ENCODE measurements at regions not wholly inside any gene's neighbourhood (a gene's known extent, or its start where the extent isn't known, plus 50 kb on each side); places are given as distances from the start of the nearest gene placed in this dataset.

- Histone ChIP-seq H3K4me1 (ENCODE audit: insufficient read depth, low read length) (no peaks in the 10 kb centered on the region), H2AFZ (ENCODE audit: low read depth, low read length) (no peak overlapping the region), H3K9me3 (ENCODE audit: low read length) (no peaks in the 10 kb centered on the region), H3K4me3 (ENCODE audit: low read length) (no peak overlapping the region), H3K36me3 (ENCODE audit: insufficient read depth, low read length) (no peaks in the 10 kb centered on the region), H3K27me3 (ENCODE audit: insufficient read depth, low read length) (no peaks in the 10 kb centered on the region)
Measured at GRCh38 chr14:97824218-97824617, 1027.0 kb downstream of the VRK1 start.

GRCh38 chr14:97827746-97828145, 1030.6 kb downstream of the VRK1 start:
- H3K36me3 ChIP-seq (ENCODE audit: insufficient read depth, low read length): no peaks in the 10 kb centered on the region
- no peak overlapping the region for H3K4me3 ChIP-seq (ENCODE audit: low read length)
- H3K27me3 ChIP-seq (ENCODE audit: insufficient read depth, low read length): no peaks in the 10 kb centered on the region
- H2AFZ ChIP-seq (ENCODE audit: low read depth, low read length): no peak overlapping the region
- H3K4me1 ChIP-seq (ENCODE audit: insufficient read depth, low read length): no peaks in the 10 kb centered on the region
- H3K9me3 ChIP-seq (ENCODE audit: low read length): no peaks in the 10 kb centered on the region

GRCh38 chr14:97832776-97833175, 1035.6 kb downstream of the VRK1 start:
- H2AFZ ChIP-seq (ENCODE audit: low read depth, low read length): no peak overlapping the region
- H3K9me3 ChIP-seq (ENCODE audit: low read length): no peaks in the 10 kb centered on the region
- H3K36me3 ChIP-seq (ENCODE audit: insufficient read depth, low read length): no peaks in the 10 kb centered on the region
- no peaks in the 10 kb centered on the region for H3K27me3 ChIP-seq (ENCODE audit: insufficient read depth, low read length)
- no peak overlapping the region for H3K4me3 ChIP-seq (ENCODE audit: low read length)
- no peaks in the 10 kb centered on the region for H3K4me1 ChIP-seq (ENCODE audit: insufficient read depth, low read length)

- Histone ChIP-seq H3K4me3 (ENCODE audit: low read length) (no peak overlapping the region), H3K4me1 (ENCODE audit: insufficient read depth, low read length) (no peaks in the 10 kb centered on the region), H3K27me3 (ENCODE audit: insufficient read depth, low read length) (no peaks in the 10 kb centered on the region), H3K36me3 (ENCODE audit: insufficient read depth, low read length) (no peaks in the 10 kb centered on the region), H2AFZ (ENCODE audit: low read depth, low read length) (no peak overlapping the region), H3K9me3 (ENCODE audit: low read length) (no peaks in the 10 kb centered on the region)
Measured at GRCh38 chr14:97838986-97839385, 1041.8 kb downstream of the VRK1 start.

- Histone ChIP-seq H3K4me3 (ENCODE audit: low read length) (no peak overlapping the region), H2AFZ (ENCODE audit: low read depth, low read length) (no peak overlapping the region)
Measured at GRCh38 chr14:97840159-97840558, 1043.0 kb downstream of the VRK1 start.

GRCh38 chr14:97841762-97842161, 1044.6 kb downstream of the VRK1 start:
- no peaks in the 10 kb centered on the region for H3K36me3 ChIP-seq (ENCODE audit: insufficient read depth, low read length)
- H2AFZ ChIP-seq (ENCODE audit: low read depth, low read length): no peak overlapping the region
- H3K27me3 ChIP-seq (ENCODE audit: insufficient read depth, low read length): no peaks in the 10 kb centered on the region
- H3K4me1 ChIP-seq (ENCODE audit: insufficient read depth, low read length): no peaks in the 10 kb centered on the region
- H3K4me3 ChIP-seq (ENCODE audit: low read length): no peak overlapping the region
- no peaks in the 10 kb centered on the region for H3K9me3 ChIP-seq (ENCODE audit: low read length)

More at GRCh38 chr14:97840159-97840558, 1043.0 kb downstream of the VRK1 start:
- no peaks in the 10 kb centered on the region for H3K27me3 ChIP-seq (ENCODE audit: insufficient read depth, low read length)
- H3K4me1 ChIP-seq (ENCODE audit: insufficient read depth, low read length): no peaks in the 10 kb centered on the region
- no peaks in the 10 kb centered on the region for H3K9me3 ChIP-seq (ENCODE audit: low read length)
- no peaks in the 10 kb centered on the region for H3K36me3 ChIP-seq (ENCODE audit: insufficient read depth, low read length)

DNA sequence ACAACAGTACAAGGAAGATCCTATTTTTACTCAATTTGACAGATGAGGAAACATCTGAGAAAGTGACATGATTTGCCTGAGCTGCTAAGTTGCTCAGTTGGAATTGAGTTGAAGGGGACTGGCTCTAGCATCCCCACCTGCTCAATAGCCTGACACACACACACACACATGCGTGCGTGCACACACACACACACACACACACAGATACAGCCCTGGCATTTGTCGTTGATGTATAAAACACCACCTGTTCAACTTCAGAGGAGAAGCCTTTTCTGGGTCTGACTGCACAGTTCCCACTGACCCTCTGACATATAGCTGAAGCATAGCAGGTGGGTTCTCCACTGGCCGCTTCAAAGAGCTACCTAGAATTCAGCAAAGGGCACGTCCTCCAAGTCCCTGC, 1045.9 kb downstream of the VRK1 start:
- no peaks in the 10 kb centered on the region for H3K4me1 ChIP-seq (ENCODE audit: insufficient read depth, low read length)
- H3K9me3 ChIP-seq (ENCODE audit: low read length): no peaks in the 10 kb centered on the region
- H3K36me3 ChIP-seq (ENCODE audit: insufficient read depth, low read length): no peaks in the 10 kb centered on the region
- H2AFZ ChIP-seq (ENCODE audit: low read depth, low read length): no peak overlapping the region
- H3K27me3 ChIP-seq (ENCODE audit: insufficient read depth, low read length): no peaks in the 10 kb centered on the region
- H3K4me3 ChIP-seq (ENCODE audit: low read length): no peak overlapping the region

GRCh38 chr14:97844042-97844441, 1046.9 kb downstream of the VRK1 start:
- Histone ChIP-seq H3K4me1 (ENCODE audit: insufficient read depth, low read length) (peaks cover 6% of the 10 kb centered on the region), H3K27me3 (ENCODE audit: insufficient read depth, low read length) (no peaks in the 10 kb centered on the region), H2AFZ (ENCODE audit: low read depth, low read length) (no peak overlapping the region), H3K4me3 (ENCODE audit: low read length) (no peak overlapping the region), H3K9me3 (ENCODE audit: low read length) (no peaks in the 10 kb centered on the region), H3K36me3 (ENCODE audit: insufficient read depth, low read length) (no peaks in the 10 kb centered on the region)

GRCh38 chr14:97846156-97846555, 1049.0 kb downstream of the VRK1 start:
- Histone ChIP-seq H2AFZ (ENCODE audit: low read depth, low read length) (no peak overlapping the region), H3K36me3 (ENCODE audit: insufficient read depth, low read length) (no peaks in the 10 kb centered on the region), H3K9me3 (ENCODE audit: low read length) (no peaks in the 10 kb centered on the region), H3K27me3 (ENCODE audit: insufficient read depth, low read length) (no peaks in the 10 kb centered on the region), H3K4me3 (ENCODE audit: low read length) (no peak overlapping the region), H3K4me1 (ENCODE audit: insufficient read depth, low read length) (peaks cover 6% of the 10 kb centered on the region)

- H3K4me3 ChIP-seq (ENCODE audit: low read length): no peak overlapping the region
- peaks cover 10% of the 10 kb centered on the region for H3K4me1 ChIP-seq (ENCODE audit: insufficient read depth, low read length)
- no peaks in the 10 kb centered on the region for H3K27me3 ChIP-seq (ENCODE audit: insufficient read depth, low read length)
- H3K9me3 ChIP-seq (ENCODE audit: low read length): no peaks in the 10 kb centered on the region
- H2AFZ ChIP-seq (ENCODE audit: low read depth, low read length): no peak overlapping the region
- no peaks in the 10 kb centered on the region for H3K36me3 ChIP-seq (ENCODE audit: insufficient read depth, low read length)
Measured at GRCh38 chr14:97848317-97848980, 1051.3 kb downstream of the VRK1 start.

DNA sequence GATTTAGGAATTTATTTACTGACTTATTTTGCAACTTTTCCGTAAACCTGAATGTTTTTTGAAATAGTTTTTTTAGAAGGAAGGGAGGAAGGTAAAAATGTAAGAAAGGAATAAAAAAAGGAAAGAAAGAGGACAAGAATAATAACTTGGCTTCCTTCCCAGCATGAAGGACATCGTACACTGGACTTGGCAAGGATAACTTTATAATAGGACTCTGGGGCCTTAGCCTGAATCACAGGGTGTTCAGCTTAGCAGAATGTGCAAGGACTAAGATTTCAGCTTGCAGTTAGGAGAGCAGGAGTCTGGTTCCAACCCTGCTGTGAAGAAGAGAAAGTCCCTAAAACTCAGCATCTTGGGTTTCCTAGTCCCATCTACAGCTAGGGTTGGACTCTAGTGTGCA, 1053.3 kb downstream of the VRK1 start:
- Histone ChIP-seq H3K4me3 (ENCODE audit: low read length) (no peak overlapping the region), H3K9me3 (ENCODE audit: low read length) (no peaks in the 10 kb centered on the region), H3K4me1 (ENCODE audit: insufficient read depth, low read length) (peaks cover 10% of the 10 kb centered on the region), H3K36me3 (ENCODE audit: insufficient read depth, low read length) (no peaks in the 10 kb centered on the region), H2AFZ (ENCODE audit: low read depth, low read length) (no peak overlapping the region), H3K27me3 (ENCODE audit: insufficient read depth, low read length) (no peaks in the 10 kb centered on the region)

GRCh38 chr14:97850886-97851285, 1053.7 kb downstream of the VRK1 start:
- H3K4me3 ChIP-seq (ENCODE audit: low read length): no peak overlapping the region
- H3K27me3 ChIP-seq (ENCODE audit: insufficient read depth, low read length): no peaks in the 10 kb centered on the region
- H3K4me1 ChIP-seq (ENCODE audit: insufficient read depth, low read length): peaks cover 10% of the 10 kb centered on the region
- H3K9me3 ChIP-seq (ENCODE audit: low read length): no peaks in the 10 kb centered on the region
- no peaks in the 10 kb centered on the region for H3K36me3 ChIP-seq (ENCODE audit: insufficient read depth, low read length)
- no peak overlapping the region for H2AFZ ChIP-seq (ENCODE audit: low read depth, low read length)

- H2AFZ ChIP-seq (ENCODE audit: low read depth, low read length): no peak overlapping the region
- no peaks in the 10 kb centered on the region for H3K36me3 ChIP-seq (ENCODE audit: insufficient read depth, low read length)
- H3K27me3 ChIP-seq (ENCODE audit: insufficient read depth, low read length): no peaks in the 10 kb centered on the region
- H3K4me1 ChIP-seq (ENCODE audit: insufficient read depth, low read length): peaks cover 10% of the 10 kb centered on the region
- no peaks in the 10 kb centered on the region for H3K9me3 ChIP-seq (ENCODE audit: low read length)
- H3K4me3 ChIP-seq (ENCODE audit: low read length): no peak overlapping the region
Measured at GRCh38 chr14:97851428-97851995, 1054.3 kb downstream of the VRK1 start.

GRCh38 chr14:97854918-97855317, 1057.7 kb downstream of the VRK1 start:
- Histone ChIP-seq H3K4me3 (ENCODE audit: low read length) (no peak overlapping the region), H3K4me1 (ENCODE audit: insufficient read depth, low read length) (peaks cover 4% of the 10 kb centered on the region), H2AFZ (ENCODE audit: low read depth, low read length) (no peak overlapping the region), H3K36me3 (ENCODE audit: insufficient read depth, low read length) (no peaks in the 10 kb centered on the region), H3K9me3 (ENCODE audit: low read length) (no peaks in the 10 kb centered on the region), H3K27me3 (ENCODE audit: insufficient read depth, low read length) (no peaks in the 10 kb centered on the region)

Data from neuron (in vitro differentiated cells).